ENCODE measurements at regions not wholly inside any gene's neighbourhood (a gene's known extent, or its start where the extent isn't known, plus 50 kb on each side); places are given as distances from the start of the nearest gene placed in this dataset.
"Not testable (repeated sequence)": the region's sequence is repeated elsewhere in the genome, so short reads cannot be mapped to it uniquely, and the experiment has no call there.

DNA sequence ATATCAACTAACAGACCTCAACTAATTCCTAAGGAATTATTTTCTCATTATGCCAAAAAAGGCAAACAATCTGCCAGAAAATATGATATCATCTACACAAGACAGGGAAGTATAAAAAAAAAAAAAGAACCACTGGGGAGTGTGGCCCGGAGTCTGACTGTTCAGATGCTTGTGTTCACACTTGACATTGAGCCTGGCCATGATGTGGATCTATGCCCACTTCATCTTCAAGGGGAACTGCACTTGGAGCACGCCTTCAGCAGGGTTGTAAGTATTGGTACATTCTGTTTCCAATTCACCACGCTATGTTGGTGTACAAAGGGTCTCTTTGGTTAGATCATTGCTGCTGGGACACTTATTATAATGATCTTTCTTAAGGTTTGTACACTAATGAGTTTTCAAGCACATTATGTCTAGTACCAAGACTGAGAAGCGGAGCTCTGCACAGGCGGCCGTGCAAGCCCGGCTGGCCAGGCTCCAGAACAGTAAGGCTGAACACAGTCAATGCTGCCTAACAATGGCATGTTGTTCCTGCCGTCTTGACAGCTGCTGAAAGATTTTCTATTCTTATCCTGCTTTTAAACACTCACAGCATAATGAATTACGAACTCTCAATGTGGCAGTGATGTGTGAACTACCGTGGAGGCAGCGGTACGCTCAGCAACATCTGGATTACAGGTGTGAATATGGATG, 788.4 kb upstream of the SOX11 start:
- intact Hi-C loops (cut with micrococcal nuclease), result no loop called here

DNA sequence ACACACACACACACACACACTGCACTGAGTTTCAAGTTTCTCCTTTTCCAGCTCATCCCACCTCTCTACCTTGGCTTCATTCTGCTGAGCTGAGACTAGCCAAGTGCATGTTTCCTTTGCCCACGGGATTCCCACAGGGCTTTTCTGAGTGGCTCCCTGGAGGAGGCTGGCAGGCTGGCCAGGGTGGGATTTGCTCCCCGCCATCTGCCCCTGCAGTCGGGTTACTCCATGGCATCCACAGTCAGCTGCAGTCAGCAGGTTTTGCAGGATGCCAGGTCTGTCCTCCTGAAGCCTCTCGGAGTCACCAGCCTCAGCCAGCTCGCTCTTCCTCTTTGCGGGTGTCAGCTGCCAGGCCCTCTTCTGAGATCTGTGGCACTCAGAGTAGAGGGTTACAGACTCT, 783.7 kb upstream of the SOX11 start:
- intact Hi-C loops (cut with micrococcal nuclease), result no loop called here

DNA sequence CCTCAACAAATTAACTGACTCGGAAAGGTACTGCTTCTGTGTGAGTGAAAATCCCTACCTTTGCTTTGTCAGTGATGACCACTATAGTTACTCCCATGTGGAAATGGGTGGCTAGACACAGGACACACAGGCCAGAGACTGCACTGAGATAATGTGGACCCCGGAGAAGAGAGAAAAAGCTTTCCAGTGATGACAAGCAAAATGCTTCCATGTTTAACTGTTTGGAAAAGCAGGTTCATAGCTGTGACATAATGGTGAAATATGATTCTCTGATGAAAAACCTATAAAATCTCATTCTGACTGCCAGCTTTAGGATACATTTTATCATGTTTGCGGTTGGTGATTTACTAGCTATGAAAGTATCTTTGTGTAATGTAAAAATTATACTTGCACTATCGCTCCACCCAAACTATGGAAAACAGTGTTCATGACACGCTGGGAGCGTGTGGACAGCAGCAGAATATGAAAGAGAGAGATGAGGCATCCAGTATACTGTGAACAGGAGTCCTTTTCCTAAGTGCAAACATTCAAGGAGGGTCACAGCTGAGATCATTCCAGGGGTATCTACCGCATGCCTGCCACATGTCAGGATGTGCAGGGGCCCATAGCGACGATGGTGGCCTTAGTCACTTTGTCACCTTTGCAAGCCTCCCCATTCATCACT, 782.7 kb upstream of the SOX11 start:
- intact Hi-C loops (cut with micrococcal nuclease), result no loop called here

DNA sequence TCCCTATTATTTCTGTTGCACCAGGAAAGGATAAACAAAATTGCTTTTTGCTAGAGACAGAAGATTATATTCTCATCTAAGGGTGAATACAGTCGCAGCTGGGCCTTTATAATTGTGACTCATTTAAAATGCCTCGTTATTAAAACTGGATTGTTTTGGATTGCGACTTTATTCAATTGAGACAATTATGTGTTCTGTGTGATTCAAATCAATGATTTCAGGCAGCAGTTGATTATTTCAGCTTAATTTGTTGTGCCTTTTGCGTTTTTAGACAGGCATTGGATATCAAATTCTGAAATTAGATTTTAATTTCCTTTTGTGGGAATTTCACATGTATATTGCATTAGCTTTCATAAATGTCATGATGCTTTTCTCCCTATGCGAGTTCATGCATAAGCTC, 778.1 kb upstream of the SOX11 start:
- intact Hi-C loops (cut with micrococcal nuclease), result no loop called here

DNA sequence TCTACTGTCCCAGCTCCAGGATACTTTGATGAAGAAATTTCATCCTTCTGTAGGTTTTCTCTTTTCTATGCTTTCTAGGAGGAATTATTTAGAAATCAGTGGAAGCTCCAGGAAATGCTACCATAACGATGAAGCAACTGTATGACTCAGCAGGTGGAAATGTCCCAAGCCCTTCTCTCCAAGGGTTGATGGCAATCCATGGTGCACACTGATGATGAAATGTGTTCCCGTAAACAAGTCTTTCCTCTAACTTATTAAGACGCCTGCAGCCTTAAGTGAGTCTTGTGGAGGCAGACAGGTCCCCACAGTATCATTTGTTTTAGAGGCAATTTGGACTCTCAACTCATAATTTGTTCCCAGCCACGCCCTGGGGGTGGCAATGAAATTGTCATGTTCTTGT, 777.6 kb upstream of the SOX11 start:
- intact Hi-C loops (cut with micrococcal nuclease), result no loop called here

DNA sequence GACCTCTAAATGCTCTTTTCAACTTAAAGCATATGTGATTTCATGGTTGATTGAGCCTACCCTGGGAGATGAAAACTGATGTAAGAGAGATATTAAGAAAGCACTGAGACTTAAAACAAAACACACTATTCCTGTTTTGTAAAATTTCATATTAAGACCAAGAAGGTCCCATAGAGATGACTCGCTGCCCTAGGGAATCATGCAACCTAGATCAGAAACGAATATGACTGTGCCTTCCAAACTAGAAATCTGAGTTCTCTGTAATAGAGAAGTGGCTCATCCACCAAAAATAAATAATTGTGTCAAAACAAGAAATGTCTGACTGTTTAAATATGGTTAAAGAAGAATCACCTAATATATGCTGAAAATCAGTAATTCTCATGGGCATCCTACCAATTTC, 776.8 kb upstream of the SOX11 start:
- intact Hi-C loops (cut with micrococcal nuclease), result no loop called here

DNA sequence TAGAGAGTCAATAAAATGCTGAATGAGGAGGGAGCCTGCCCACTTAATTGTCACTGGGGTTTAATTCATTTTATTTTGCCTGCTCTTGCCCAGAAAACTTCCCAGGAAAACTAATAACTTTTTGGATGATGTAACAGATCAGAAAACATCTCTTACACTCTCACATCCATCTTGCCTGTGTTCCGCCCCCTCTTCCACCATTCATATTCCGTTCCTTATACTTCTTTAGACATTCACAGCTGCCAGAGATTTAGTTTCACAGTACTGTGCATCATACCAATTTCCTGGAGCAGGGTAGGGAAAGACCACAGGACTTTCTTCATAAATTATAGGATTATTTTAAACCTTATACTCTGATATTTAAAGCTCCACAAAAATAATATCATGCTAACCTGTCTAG, 776.1 kb upstream of the SOX11 start:
- intact Hi-C loops (cut with micrococcal nuclease), result no loop called here

DNA sequence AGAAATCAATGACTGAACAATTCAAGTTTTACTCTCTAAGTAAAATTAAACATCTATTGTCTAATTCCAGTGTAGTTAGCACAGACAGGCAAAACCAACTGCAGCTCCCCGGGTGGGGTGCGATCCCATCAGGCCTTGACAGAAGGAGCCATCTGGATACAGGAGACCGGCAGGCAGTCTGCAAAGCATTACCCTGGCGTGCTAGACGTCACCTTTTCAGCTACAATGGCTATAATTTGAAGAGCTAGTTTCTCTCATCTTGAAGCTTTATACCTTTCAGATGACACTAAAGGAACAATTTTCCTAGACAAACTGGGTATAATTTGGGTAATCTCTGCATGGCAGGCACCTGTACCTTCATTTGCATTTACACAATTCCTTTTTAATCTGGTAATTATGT, 761.5 kb upstream of the SOX11 start:
- intact Hi-C loops (cut with micrococcal nuclease), result no loop called here

DNA sequence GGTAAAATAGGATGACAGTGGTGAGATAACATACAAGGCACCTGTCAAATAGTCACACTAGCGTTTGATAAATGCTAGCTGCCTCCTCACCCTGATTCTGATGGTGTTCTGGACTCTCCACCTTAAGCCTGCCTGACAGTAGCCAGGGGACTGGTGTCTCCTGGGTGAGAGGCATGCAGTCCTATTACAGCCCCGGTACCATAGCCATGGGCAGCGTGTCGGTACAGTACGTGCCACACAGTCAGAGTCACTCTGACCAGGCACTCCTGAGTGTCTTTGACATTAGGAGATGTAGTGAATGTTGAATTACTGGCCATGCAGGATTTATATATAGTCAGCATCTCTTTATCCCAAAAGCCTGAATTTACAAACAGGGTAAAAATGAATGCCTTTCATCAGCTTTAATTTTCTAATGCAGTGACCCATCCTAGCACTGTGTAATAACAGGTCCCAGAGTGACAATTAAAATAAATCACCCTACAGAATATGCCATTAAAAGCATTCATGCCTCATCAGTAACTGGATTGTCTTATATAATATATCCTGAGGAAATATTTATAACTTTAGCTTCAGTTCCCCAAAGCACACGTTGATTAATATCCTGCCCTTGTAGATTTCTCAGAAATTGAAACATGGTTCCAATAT, 760.3 kb upstream of the SOX11 start:
- intact Hi-C loops (cut with micrococcal nuclease), result no loop called here

DNA sequence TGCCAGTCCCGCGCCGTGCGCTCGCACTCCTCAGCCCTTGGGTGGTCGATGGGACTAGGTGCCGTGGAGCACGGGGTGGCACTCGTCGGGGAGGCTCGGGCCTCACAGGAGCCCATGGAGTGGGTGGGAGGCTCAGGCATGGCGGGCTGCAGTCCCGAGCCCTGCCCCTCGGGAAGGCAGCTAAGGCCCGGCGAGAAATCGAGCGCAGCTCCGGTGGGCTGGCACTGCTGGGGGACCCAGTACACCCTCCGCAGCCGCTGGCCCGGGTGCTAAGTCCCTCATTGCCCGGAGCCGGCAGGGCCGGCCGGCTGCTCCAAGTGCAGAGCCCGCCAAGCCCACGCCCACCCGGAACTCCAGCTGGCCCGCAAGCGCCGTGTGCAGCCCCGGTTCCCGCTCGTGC, 756.9 kb upstream of the SOX11 start:
- intact Hi-C loops (cut with micrococcal nuclease), result not testable (repeated sequence)

DNA sequence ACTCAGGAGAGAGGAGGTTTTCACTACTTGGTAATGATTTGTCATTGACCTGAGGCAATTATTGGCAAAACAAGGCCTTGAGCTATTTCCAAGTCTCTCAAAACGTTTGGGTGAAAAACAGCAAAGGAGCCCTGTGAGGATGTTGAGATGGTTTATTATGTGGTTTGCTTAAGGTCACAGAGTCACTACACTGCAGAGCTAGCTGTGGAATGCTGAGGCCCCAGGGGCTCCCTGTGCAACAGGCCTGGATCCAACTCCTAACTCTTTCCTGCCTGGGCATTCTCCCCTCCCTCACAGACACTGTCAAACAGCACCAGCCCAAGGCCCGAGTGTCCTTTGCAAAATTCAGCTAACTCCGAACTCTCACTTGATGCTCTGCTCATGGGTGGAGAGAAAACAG, 754.6 kb upstream of the SOX11 start:
- intact Hi-C loops (cut with micrococcal nuclease), result no loop called here

DNA sequence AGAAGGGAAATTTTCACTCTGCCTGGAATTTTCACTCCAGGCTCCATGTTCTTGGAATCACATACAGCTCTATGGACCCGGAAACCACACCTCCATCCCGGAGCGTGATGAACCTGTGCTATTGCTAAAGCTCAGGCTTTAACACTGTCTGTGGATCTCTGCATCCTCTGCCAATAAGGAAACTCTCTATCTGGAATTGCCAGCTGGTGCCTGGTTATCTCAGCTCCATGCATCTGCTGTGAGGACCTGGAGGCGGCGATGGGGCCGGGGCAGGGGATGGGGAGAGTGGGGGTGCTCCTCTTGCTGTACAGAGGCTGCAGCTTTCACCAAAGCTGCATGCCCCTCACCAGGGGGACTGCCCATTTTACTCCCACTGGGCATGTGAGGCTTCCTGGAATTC, 754.0 kb upstream of the SOX11 start:
- intact Hi-C loops (cut with micrococcal nuclease), result no loop called here

DNA sequence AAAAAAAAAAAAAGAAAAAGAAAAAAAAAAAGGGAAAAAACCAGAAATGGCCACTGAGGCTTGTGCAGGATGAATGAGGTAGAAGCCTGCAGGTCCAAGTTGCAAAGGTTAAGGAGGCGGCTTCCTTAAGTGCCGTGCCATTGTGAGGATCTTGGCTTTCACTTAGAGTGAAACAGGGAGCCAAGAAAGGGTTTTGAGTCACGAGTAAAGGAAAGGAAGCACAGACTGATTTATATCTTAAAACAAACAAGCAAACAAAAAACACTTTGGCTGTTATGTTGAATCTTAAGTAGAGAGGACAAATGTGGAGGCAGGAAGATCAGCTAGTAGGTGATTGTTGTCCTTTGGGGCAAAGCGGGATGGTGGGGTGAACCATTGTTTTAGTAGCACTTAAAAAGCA, 749.7 kb upstream of the SOX11 start:
- intact Hi-C loops (cut with micrococcal nuclease), result no loop called here

DNA sequence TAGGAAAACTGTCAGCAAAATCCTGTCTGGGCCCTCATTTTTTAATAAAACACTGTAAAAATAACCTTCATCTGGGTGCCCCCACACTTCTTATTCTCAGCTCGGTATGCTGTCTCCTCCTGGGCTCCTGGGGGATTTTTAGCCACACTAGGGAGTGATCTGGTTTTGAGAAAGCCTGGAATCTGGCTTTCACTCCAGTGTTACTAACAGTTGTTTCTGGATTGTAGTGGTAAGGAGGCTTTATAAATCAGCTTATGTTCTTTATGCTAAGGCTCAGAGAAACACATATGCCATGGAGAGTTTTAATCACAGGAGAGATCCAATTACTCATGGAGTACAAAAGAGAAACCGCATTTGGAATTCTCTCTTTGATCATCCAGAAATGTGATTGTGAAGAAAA, 744.3 kb upstream of the SOX11 start:
- intact Hi-C loops (cut with micrococcal nuclease), result no loop called here

DNA sequence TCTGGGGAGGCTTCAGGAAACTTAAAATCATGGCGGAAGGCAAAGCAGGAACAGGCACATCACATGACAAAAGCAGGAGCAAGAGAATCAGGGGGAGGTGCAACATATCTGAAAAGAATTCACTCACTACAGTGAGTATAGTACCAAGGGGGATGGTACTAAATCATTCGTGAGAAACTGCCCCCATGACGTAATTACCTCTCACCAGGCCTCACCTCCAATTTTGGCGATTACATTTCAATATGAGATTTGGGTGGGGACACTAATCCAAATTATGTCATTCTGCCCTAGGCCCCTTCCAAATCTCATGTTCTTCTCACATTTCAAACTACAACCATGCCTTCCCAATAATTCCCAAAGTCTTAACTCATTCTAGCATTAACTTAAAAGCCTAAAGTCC, 740.8 kb upstream of the SOX11 start:
- intact Hi-C loops (cut with micrococcal nuclease), result no loop called here

DNA sequence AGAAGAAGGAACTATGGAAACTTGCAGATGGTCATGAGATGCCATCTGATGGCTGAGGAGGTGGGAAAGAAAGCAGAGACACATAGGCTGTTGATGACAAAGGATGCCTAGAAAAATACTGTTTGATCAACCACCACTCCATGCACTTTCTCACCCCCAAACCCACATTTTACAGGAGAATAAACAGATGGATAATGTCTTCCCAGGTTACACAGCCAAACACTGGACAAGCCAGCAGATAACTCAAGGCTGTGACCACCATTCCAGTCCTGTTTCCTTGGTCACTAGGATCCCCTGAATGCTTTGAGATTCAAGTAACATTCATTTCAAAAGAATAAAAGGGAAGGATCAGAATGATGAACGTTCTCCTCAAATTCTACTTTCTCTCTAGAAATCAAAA, 733.0 kb upstream of the SOX11 start:
- intact Hi-C loops (cut with micrococcal nuclease), result no loop called here

DNA sequence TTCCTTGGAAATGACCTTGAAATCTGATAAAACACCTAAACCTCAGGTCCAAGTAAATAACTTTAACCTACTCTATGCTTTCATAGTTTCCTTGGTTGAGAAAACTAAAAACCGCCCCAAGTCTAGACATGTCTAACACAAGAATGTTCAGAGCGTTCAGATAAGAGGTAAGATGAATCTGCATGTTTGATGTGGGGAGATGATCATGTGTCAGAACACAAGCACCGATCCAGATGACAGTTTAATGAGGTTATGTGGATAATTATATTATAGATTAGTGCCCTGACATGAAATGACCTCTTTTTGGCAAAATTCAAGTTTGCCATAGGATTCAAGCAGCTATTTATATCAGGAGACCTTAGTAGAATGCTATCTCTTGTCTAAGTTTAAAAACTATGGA, 729.8 kb upstream of the SOX11 start:
- intact Hi-C loops (cut with micrococcal nuclease), result no loop called here

DNA sequence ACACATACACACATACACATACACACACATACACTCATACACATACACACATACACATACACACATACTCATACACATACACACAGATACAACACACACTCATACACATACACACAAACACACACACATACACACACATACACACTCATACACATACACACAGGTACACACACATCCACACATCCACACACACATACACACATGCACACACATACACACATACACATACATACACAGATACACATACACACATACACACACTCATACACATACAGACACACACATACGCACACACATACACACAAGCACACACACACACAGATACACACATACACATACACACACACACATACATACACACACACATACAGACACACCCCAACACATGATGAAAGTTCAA, 729.1 kb upstream of the SOX11 start:
- intact Hi-C loops (cut with micrococcal nuclease), result no loop called here

DNA sequence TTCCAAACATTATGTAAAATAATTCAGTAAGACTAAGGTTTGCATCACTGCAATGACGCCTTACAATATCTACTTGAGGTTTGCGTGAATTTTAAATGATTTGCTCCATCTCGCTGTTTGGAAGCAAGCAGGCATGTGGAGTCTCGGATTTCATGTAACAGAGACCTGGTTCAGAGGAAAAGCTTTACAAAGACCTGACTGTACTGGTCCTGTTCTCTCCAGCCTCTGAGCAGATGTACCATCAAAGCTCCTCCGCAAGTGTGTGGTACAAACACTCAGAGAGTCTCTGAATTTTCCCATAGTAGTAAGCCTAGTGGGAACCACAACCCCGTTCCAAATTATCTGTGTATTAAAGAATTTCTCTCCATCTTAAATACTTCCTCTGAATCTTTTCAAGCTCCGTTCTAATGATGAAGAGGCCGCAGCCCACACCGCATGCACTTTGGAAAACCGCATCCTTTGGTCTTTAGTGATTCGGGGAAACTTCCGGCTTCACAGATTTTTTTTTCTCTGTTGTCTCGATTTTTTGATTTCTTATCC, 728.1 kb upstream of the SOX11 start:
- intact Hi-C loops (cut with micrococcal nuclease), result no loop called here

DNA sequence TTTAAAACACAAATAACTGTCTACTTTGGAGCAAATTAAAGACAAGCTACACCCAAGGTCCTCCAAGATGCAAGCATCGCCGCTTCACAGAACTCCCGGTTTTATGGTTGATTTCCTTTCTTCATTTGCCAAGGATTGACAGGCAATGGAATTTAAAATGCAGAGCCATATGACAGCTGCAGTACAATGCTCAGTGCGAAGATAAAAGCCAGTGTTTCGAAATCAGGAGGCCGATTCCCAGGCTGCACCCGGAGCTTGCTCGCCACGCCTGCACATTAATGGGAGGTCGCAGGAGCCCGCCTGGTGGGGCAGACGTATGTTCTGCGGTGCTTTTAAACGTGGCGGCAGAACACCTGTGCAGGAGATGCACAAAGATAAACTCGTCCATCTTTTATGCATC, 727.6 kb upstream of the SOX11 start:
- intact Hi-C loops (cut with micrococcal nuclease), result no loop called here

DNA sequence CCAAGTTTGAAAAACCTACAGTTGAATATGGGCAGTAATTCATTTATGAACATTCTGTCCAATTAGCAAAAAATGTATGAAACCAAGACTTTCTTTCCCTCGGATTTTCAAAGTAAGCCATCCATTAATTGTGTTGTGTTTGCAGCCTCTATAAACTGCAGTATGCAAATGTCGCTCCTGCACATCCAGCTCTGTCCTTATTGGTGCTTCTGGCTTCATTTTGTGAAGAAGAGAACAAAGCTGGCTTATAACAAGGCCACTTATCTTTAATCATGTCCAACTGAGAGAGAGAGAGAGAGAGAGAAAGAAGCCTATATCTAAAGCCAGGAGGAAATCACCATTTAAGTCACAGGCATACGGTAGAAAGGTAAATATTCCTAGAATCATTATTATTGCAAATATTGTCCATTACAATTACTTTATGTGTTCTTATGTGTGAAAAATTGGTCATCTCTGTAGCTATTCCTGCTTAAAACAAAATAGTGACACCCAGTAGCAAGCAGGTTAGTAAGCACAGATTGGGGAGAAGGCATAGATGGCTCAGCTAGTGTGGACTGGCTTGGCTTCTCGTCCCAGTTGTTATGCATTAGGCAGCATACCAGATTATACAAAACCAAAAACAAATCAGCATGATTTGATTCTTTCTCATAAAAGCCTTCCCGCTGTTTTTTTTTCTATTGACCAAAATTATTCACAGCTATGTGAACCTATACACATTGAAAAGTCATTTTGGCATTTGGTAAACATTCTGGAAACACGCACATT, 726.4 kb upstream of the SOX11 start:
- intact Hi-C loops (cut with micrococcal nuclease), result no loop called here

DNA sequence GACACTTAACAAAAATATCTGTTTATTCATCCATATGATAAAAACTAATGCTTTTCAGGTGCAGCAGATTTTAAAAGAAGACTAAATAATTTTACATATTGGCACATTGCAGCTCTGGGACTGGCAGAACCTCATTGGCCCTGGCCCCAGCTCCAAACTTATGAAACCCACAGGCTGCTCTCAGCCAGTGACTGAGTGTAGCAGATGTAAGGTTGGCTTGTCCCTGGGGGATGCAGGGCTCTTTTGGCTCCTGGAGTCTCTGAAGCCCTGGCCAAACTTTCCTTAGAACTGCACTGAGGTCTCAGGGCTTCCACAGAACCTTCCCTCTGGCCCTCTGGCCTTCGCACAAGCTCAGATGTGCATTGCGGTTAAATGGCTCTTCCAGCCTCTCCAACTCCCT, 725.0 kb upstream of the SOX11 start:
- intact Hi-C loops (cut with micrococcal nuclease), result no loop called here
